Vagina (tissue), 2 donors: ENCODE measurements at regions not wholly inside any gene's neighbourhood (a gene's known extent, or its start where the extent isn't known, plus 50 kb on each side); places are given as distances from the start of the nearest gene placed in this dataset.

Source experiments
- DNase-seq, 2 donors: peaks; one replicate each; pipeline ENCODE4 v3.0.0-alpha.2; 2017; ENCODE audit errors: extremely low spot score in 2 of 2
- H3K27ac ChIP-seq: fragments of 200-600 bp; sonication (generic); one replicate; pipeline ENCODE4 v1.5.1; 2019
- H3K27me3 ChIP-seq: fragments of 200-600 bp; sonication (generic); one replicate; pipeline ENCODE4 v1.5.1; 2019
- H3K36me3 ChIP-seq, 2 donors: fragments of 200-600 bp; sonication (generic); one replicate each; pipeline ENCODE4 v1.5.1; 2017 to 2019
- H3K4me1 ChIP-seq: fragments of 200-600 bp; sonication (generic); one replicate; pipeline ENCODE4 v1.5.1; 2019
- H3K4me3 ChIP-seq, 2 donors: fragments of 200-600 bp; sonication (generic); 1 replicate in 1 of 2; 2 replicates in 1 of 2; pipeline ENCODE4 v1.5.1; 2016 to 2019
- H3K9me3 ChIP-seq: fragments of 200-600 bp; sonication (generic); one replicate; pipeline ENCODE4 v1.5.1; 2019
- CTCF ChIP-seq, 3 experiments: fragments of 450-650 bp in 2 of 3; fragments of 200-600 bp in 1 of 3; sonication (generic) in 1 of 3; IDR thresholded peaks; one replicate each; pipeline ENCODE4 v1.5.1; 2017 to 2019; ENCODE audit warnings: antibody characterized with exemption in 3 of 3, mild to moderate bottlenecking in 2 of 3, moderate library complexity in 2 of 3
- POLR2A ChIP-seq, 2 donors: fragments of 450-650 bp; IDR thresholded peaks; one replicate each; pipeline ENCODE4 v1.6.1; 2017; ENCODE audit warnings: antibody characterized with exemption in 2 of 2, mild to moderate bottlenecking in 2 of 2, moderate library complexity in 2 of 2
- POLR2AphosphoS5 ChIP-seq, 2 donors: sonication (generic); formaldehyde crosslinking; IDR thresholded peaks; one replicate each; pipeline ENCODE4 v1.9.0; 2017; ENCODE audit warnings: antibody characterized with exemption in 2 of 2, mild to moderate bottlenecking in 2 of 2, low read depth in 1 of 2; ENCODE audit not compliant: insufficient read depth in 1 of 2
- intact Hi-C: fragments of 100-400 bp; cut with DNase I; formaldehyde crosslinking; loops from one replicate; pipeline ENCODE4 v1.15.1; 2023

- no peaks in the 10 kb centered on the region for H3K4me1 ChIP-seq
- TF ChIP-seq POLR2AphosphoS5 (IDR thresholded peaks at IDR 0.05; ENCODE audit: insufficient read depth in 1 of 2, low read depth in 1 of 2) (no peak), POLR2A (IDR thresholded peaks at IDR 0.05) (no peak), CTCF (IDR thresholded peaks at IDR 0.05) (no peak)
- no peaks in the 10 kb centered on the region for H3K27me3 ChIP-seq
- no peaks in the 10 kb centered on the region for H3K36me3 ChIP-seq
- intact Hi-C loops: no loop called here
- DNase-seq: no peak
- H3K4me3 ChIP-seq: no peak overlapping the region
- H3K27ac ChIP-seq: no peak overlapping the region
- H3K9me3 ChIP-seq: no peaks in the 10 kb centered on the region
These were observed 590.9 kb upstream of the GNPDA2 start for GRCh38 chr4:45317276-45317675.

DNA sequence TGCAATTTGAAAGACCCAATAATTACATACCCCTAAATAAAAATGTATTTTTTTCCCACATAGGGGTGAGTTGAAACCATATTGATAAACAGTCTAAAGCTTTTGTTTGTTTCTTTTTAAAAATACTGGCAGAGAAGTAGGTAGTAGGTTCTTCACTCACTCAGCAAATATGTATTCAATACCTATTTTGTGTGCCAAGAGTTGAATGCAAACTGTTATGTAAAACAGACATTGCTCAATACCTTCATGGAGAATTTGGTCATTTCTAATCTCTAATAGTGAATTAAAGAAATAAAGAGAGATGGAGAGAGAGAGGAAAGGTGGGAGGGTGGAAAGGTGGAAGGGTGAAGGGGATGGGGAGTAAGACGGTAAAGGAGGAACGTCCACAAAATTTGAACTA lies 589.9 kb upstream of the GNPDA2 start:
- TF ChIP-seq POLR2AphosphoS5 (IDR thresholded peaks at IDR 0.05; ENCODE audit: insufficient read depth in 1 of 2, low read depth in 1 of 2): no peak
- no peak for TF ChIP-seq CTCF (IDR thresholded peaks at IDR 0.05)
- no peak for TF ChIP-seq POLR2A (IDR thresholded peaks at IDR 0.05)
- Histone ChIP-seq H3K27ac (no peak overlapping the region), H3K27me3 (no peaks in the 10 kb centered on the region), H3K4me1 (no peaks in the 10 kb centered on the region), H3K4me3 (no peak overlapping the region), H3K36me3 (no peaks in the 10 kb centered on the region), H3K9me3 (no peaks in the 10 kb centered on the region)
- no peak for DNase-seq
- intact Hi-C loops: no loop called here

GRCh38 chr4:45302828-45303227 lies 576.5 kb upstream of the GNPDA2 start:
- TF ChIP-seq POLR2A (IDR thresholded peaks at IDR 0.05) (no peak), CTCF (IDR thresholded peaks at IDR 0.05) (no peak), POLR2AphosphoS5 (IDR thresholded peaks at IDR 0.05; ENCODE audit: insufficient read depth in 1 of 2, low read depth in 1 of 2) (no peak)
- H3K36me3 ChIP-seq: no peaks in the 10 kb centered on the region
- no peaks in the 10 kb centered on the region for H3K27me3 ChIP-seq
- no peak overlapping the region for H3K4me3 ChIP-seq
- H3K9me3 ChIP-seq: no peaks in the 10 kb centered on the region
- intact Hi-C loops: no loop called here
- no peaks in the 10 kb centered on the region for H3K4me1 ChIP-seq
- H3K27ac ChIP-seq: no peak overlapping the region
- no peak for DNase-seq

GRCh38 chr4:45294464-45294863 lies 568.1 kb upstream of the GNPDA2 start:
- Histone ChIP-seq H3K4me1 (no peaks in the 10 kb centered on the region), H3K27ac (no peak overlapping the region), H3K27me3 (no peaks in the 10 kb centered on the region), H3K36me3 (no peaks in the 10 kb centered on the region), H3K9me3 (no peaks in the 10 kb centered on the region), H3K4me3 (no peak overlapping the region)
- intact Hi-C loops: no loop called here
- DNase-seq: no peak
- TF ChIP-seq POLR2AphosphoS5 (IDR thresholded peaks at IDR 0.05; ENCODE audit: insufficient read depth in 1 of 2, low read depth in 1 of 2) (no peak), POLR2A (IDR thresholded peaks at IDR 0.05) (no peak), CTCF (IDR thresholded peaks at IDR 0.05) (no peak)

DNA sequence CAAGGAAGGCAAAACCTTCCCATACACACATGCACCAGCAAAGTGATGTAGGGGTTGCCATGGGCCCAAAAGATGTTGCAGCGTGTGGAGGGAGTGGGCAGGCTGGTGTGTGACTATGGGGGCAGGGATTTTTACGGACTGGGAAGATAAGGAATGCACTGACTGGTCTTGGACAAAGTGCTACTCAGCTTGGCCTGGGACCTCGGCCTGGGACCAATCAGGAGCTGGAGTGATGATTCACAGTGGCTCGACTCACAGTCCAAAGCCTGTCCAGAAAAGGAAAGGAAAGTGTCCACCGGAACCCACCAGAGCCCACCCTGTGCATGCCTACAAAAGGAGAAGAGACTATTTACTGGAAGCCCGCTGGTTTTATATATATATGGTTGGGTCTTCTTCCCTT lies 567.0 kb upstream of the GNPDA2 start:
- no peaks in the 10 kb centered on the region for H3K36me3 ChIP-seq
- H3K4me1 ChIP-seq: no peaks in the 10 kb centered on the region
- no peak overlapping the region for H3K4me3 ChIP-seq
- TF ChIP-seq POLR2AphosphoS5 (IDR thresholded peaks at IDR 0.05; ENCODE audit: insufficient read depth in 1 of 2, low read depth in 1 of 2) (no peak), CTCF (IDR thresholded peaks at IDR 0.05) (no peak), POLR2A (IDR thresholded peaks at IDR 0.05) (no peak)
- H3K9me3 ChIP-seq: no peaks in the 10 kb centered on the region
- no peaks in the 10 kb centered on the region for H3K27me3 ChIP-seq
- DNase-seq: no peak
- intact Hi-C loops: no loop called here
- H3K27ac ChIP-seq: no peak overlapping the region
